ENCODE measurements at regions not wholly inside any gene's neighbourhood (a gene's known extent, or its start where the extent isn't known, plus 50 kb on each side); places are given as distances from the start of the nearest gene placed in this dataset.
"Not testable (repeated sequence)": the region's sequence is repeated elsewhere in the genome, so short reads cannot be mapped to it uniquely, and the experiment has no call there.

DNA sequence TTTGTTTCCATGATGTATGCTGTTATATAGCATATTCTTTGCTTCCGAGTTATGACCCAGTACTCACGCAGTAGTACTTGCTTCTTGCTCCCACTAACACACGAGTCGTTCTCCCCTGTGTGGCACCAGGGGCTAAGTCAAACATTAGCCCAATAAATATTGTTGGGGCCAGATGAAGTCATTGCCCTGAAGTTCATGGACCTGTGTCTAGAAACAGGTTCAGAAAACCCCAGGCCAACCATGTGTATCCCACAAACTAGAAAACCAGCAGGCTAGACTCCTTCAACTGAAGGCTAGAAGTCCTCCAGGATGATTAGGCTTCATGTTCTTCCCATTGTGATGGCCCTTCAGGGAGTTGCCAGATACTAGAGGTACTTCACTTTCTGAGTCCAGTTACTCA is 198.2 kb upstream of the RBM19 start:
- no peaks in the 10 kb centered on the region for H3K27me3 ChIP-seq (ENCODE audit: insufficient read depth, low read length, poor library complexity)
- H2BK15ac ChIP-seq (replicated peaks; ENCODE audit: low read depth) = no peak overlapping the region
- no CpG with 5 or more reads among the region's 4 CpGs for WGBS (ENCODE audit: extremely low coverage, insufficient coverage, low lambda C conversion rate)
- no peaks in the 10 kb centered on the region for H3K4me1 ChIP-seq (ENCODE audit: control insufficient read depth, low read depth, low read length)
- no peak overlapping the region for H3K4ac ChIP-seq (ENCODE audit: low read depth, low read length)
- no peak for DNase-seq
- H3K23ac ChIP-seq (ENCODE audit: low read length) = no peak overlapping the region
- no peak overlapping the region for H3K4me3 ChIP-seq (ENCODE audit: low read length)
- no peak overlapping the region for H4K5ac ChIP-seq (ENCODE audit: low read length)
- H2AK5ac ChIP-seq (ENCODE audit: low read length) = no peak overlapping the region
- no peak overlapping the region for H2BK120ac ChIP-seq (ENCODE audit: low read depth, low read length)
- H3K4me2 ChIP-seq (ENCODE audit: low read length) = no peak overlapping the region
- no peak overlapping the region for H2BK5ac ChIP-seq (ENCODE audit: low read length)
- no peak overlapping the region for H4K8ac ChIP-seq (ENCODE audit: low read depth, low read length)
- H3K9ac ChIP-seq (ENCODE audit: low read length) = no peak overlapping the region
- H3K79me2 ChIP-seq (ENCODE audit: control insufficient read depth, insufficient read depth, low read length) = no peaks in the 10 kb centered on the region
- no peak overlapping the region for H3K56ac ChIP-seq (ENCODE audit: low read length)
- H3K18ac ChIP-seq (ENCODE audit: low read length) = no peak overlapping the region
- H3K36me3 ChIP-seq (ENCODE audit: control insufficient read depth, insufficient read depth, low read length) = no peaks in the 10 kb centered on the region
- H3K79me1 ChIP-seq (ENCODE audit: low read length) = no peaks in the 10 kb centered on the region
- no peak overlapping the region for H3K27ac ChIP-seq (ENCODE audit: low read depth, low read length)

GRCh38 chr12:114163771-114164170 is 197.6 kb upstream of the RBM19 start:
- Histone ChIP-seq H3K4me1 (ENCODE audit: control insufficient read depth, low read depth, low read length) (no peaks in the 10 kb centered on the region), H3K18ac (ENCODE audit: low read length) (no peak overlapping the region), H3K79me2 (ENCODE audit: control insufficient read depth, insufficient read depth, low read length) (no peaks in the 10 kb centered on the region), H2BK120ac (ENCODE audit: low read depth, low read length) (no peak overlapping the region), H4K8ac (ENCODE audit: low read depth, low read length) (no peak overlapping the region), H3K79me1 (ENCODE audit: low read length) (no peaks in the 10 kb centered on the region), H3K4me2 (ENCODE audit: low read length) (no peak overlapping the region), H3K56ac (ENCODE audit: low read length) (no peak overlapping the region), H3K4me3 (ENCODE audit: low read length) (no peak overlapping the region), H3K27me3 (ENCODE audit: insufficient read depth, low read length, poor library complexity) (no peaks in the 10 kb centered on the region), H2AK5ac (ENCODE audit: low read length) (no peak overlapping the region), H2BK5ac (ENCODE audit: low read length) (no peak overlapping the region), H3K9ac (ENCODE audit: low read length) (no peak overlapping the region), H3K23ac (ENCODE audit: low read length) (no peak overlapping the region), H2BK15ac (replicated peaks; ENCODE audit: low read depth) (no peak overlapping the region), H3K36me3 (ENCODE audit: control insufficient read depth, insufficient read depth, low read length) (no peaks in the 10 kb centered on the region), H3K4ac (ENCODE audit: low read depth, low read length) (no peak overlapping the region), H4K5ac (ENCODE audit: low read length) (no peak overlapping the region), H3K27ac (ENCODE audit: low read depth, low read length) (no peak overlapping the region)
- no CpG with 5 or more reads among the region's 4 CpGs for WGBS (ENCODE audit: extremely low coverage, insufficient coverage, low lambda C conversion rate)
- peak; percentile 25 for DNase-seq

DNA sequence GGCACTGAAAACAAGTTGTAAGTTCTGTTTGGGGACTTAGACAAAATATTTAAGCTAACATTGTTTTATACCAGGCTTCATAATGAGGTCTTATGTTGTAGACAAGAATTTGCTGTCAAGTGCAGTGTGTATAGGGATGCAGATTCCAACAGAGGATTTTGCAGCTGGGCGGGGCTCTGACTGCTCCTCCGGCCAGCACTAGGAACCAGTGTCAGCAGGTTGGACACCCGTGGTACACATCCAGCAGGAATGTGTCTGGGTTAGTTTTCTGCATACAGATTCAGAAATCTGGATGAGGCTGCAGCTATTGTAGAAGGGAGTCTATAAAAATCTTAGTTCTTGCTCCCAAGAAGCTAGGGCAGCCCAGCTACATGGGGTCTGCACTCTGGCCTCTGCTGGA is 194.3 kb upstream of the RBM19 start:
- WGBS (ENCODE audit: extremely low coverage, insufficient coverage, low lambda C conversion rate) = no CpG with 5 or more reads among the region's 3 CpGs
- Histone ChIP-seq H3K36me3 (ENCODE audit: control insufficient read depth, insufficient read depth, low read length) (no peaks in the 10 kb centered on the region), H3K56ac (ENCODE audit: low read length) (no peak overlapping the region)

GRCh38 chr12:114152890-114153289 is 186.8 kb upstream of the RBM19 start:
- H3K9ac ChIP-seq (ENCODE audit: low read length) = no peak overlapping the region
- H3K27me3 ChIP-seq (ENCODE audit: insufficient read depth, low read length, poor library complexity) = no peaks in the 10 kb centered on the region
- no peak overlapping the region for H2BK15ac ChIP-seq (replicated peaks; ENCODE audit: low read depth)
- H3K23ac ChIP-seq (ENCODE audit: low read length) = no peak overlapping the region
- no peak for DNase-seq
- no peak overlapping the region for H4K8ac ChIP-seq (ENCODE audit: low read depth, low read length)
- H4K5ac ChIP-seq (ENCODE audit: low read length) = no peak overlapping the region
- no peak overlapping the region for H3K4me2 ChIP-seq (ENCODE audit: low read length)
- H2AK5ac ChIP-seq (ENCODE audit: low read length) = no peak overlapping the region
- H3K27ac ChIP-seq (ENCODE audit: low read depth, low read length) = no peak overlapping the region
- no peak overlapping the region for H2BK5ac ChIP-seq (ENCODE audit: low read length)
- no peak overlapping the region for H3K56ac ChIP-seq (ENCODE audit: low read length)
- no peaks in the 10 kb centered on the region for H3K4me1 ChIP-seq (ENCODE audit: control insufficient read depth, low read depth, low read length)
- H3K4me3 ChIP-seq (ENCODE audit: low read length) = no peak overlapping the region
- H3K79me1 ChIP-seq (ENCODE audit: low read length) = no peaks in the 10 kb centered on the region
- H3K79me2 ChIP-seq (ENCODE audit: control insufficient read depth, insufficient read depth, low read length) = no peaks in the 10 kb centered on the region
- no peak overlapping the region for H2BK120ac ChIP-seq (ENCODE audit: low read depth, low read length)
- no peak overlapping the region for H3K18ac ChIP-seq (ENCODE audit: low read length)
- no peaks in the 10 kb centered on the region for H3K36me3 ChIP-seq (ENCODE audit: control insufficient read depth, insufficient read depth, low read length)
- H3K4ac ChIP-seq (ENCODE audit: low read depth, low read length) = no peak overlapping the region
- no CpG with 5 or more reads among the region's 4 CpGs for WGBS (ENCODE audit: extremely low coverage, insufficient coverage, low lambda C conversion rate)

More for the DNA sequence above, 194.3 kb upstream of the RBM19 start:
- no peak overlapping the region for H4K8ac ChIP-seq (ENCODE audit: low read depth, low read length)
- no peaks in the 10 kb centered on the region for H3K79me2 ChIP-seq (ENCODE audit: control insufficient read depth, insufficient read depth, low read length)
- H2AK5ac ChIP-seq (ENCODE audit: low read length) = no peak overlapping the region
- no peak overlapping the region for H3K23ac ChIP-seq (ENCODE audit: low read length)
- no peak overlapping the region for H3K4me2 ChIP-seq (ENCODE audit: low read length)
- H3K27me3 ChIP-seq (ENCODE audit: insufficient read depth, low read length, poor library complexity) = no peaks in the 10 kb centered on the region
- H3K4me1 ChIP-seq (ENCODE audit: control insufficient read depth, low read depth, low read length) = no peaks in the 10 kb centered on the region
- no peak overlapping the region for H3K27ac ChIP-seq (ENCODE audit: low read depth, low read length)
- no peak overlapping the region for H3K4me3 ChIP-seq (ENCODE audit: low read length)
- no peak overlapping the region for H2BK15ac ChIP-seq (replicated peaks; ENCODE audit: low read depth)
- H2BK5ac ChIP-seq (ENCODE audit: low read length) = no peak overlapping the region
- H4K5ac ChIP-seq (ENCODE audit: low read length) = no peak overlapping the region
- DNase-seq = no peak
- no peak overlapping the region for H3K4ac ChIP-seq (ENCODE audit: low read depth, low read length)
- no peak overlapping the region for H2BK120ac ChIP-seq (ENCODE audit: low read depth, low read length)
- H3K79me1 ChIP-seq (ENCODE audit: low read length) = no peaks in the 10 kb centered on the region
- no peak overlapping the region for H3K18ac ChIP-seq (ENCODE audit: low read length)
- no peak overlapping the region for H3K9ac ChIP-seq (ENCODE audit: low read length)

DNA sequence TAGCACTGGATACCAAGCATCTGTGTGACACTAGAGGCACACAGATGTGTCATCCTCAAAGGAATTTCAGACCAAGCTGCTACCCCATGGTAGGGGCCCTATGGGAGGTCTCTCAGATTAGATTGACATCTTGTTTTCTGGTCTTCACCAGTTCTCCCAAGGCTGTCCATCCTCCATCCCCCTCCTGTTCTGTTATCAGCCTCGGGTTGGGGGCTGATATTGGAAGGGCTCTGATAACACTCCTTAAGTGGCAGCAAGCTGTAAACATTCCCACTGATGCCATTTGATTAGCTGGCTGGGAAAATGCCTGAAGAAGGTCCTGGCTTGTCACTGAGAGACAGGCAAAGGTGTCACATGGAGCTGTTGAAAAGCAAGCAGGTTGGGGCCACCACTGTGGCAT is 185.9 kb upstream of the RBM19 start:
- DNase-seq = peak; percentile 95
- no peak overlapping the region for H3K18ac ChIP-seq (ENCODE audit: low read length)
- H2AK5ac ChIP-seq (ENCODE audit: low read length) = no peak overlapping the region
- no peaks in the 10 kb centered on the region for H3K79me1 ChIP-seq (ENCODE audit: low read length)
- H3K27ac ChIP-seq (ENCODE audit: low read depth, low read length) = no peak overlapping the region
- no peak overlapping the region for H3K56ac ChIP-seq (ENCODE audit: low read length)
- no peak overlapping the region for H2BK5ac ChIP-seq (ENCODE audit: low read length)
- no peak overlapping the region for H2BK120ac ChIP-seq (ENCODE audit: low read depth, low read length)
- WGBS (ENCODE audit: extremely low coverage, insufficient coverage, low lambda C conversion rate) = no CpG with 5 or more reads among the region's 1 CpG
- no peak overlapping the region for H4K8ac ChIP-seq (ENCODE audit: low read depth, low read length)
- no peaks in the 10 kb centered on the region for H3K79me2 ChIP-seq (ENCODE audit: control insufficient read depth, insufficient read depth, low read length)
- no peaks in the 10 kb centered on the region for H3K36me3 ChIP-seq (ENCODE audit: control insufficient read depth, insufficient read depth, low read length)
- no peak overlapping the region for H4K5ac ChIP-seq (ENCODE audit: low read length)
- H3K4ac ChIP-seq (ENCODE audit: low read depth, low read length) = no peak overlapping the region
- no peak overlapping the region for H3K23ac ChIP-seq (ENCODE audit: low read length)
- H2BK15ac ChIP-seq (replicated peaks; ENCODE audit: low read depth) = no peak overlapping the region
- no peak overlapping the region for H3K4me3 ChIP-seq (ENCODE audit: low read length)
- no peak overlapping the region for H3K4me2 ChIP-seq (ENCODE audit: low read length)
- H3K4me1 ChIP-seq (ENCODE audit: control insufficient read depth, low read depth, low read length) = no peaks in the 10 kb centered on the region
- no peak overlapping the region for H3K9ac ChIP-seq (ENCODE audit: low read length)
- no peaks in the 10 kb centered on the region for H3K27me3 ChIP-seq (ENCODE audit: insufficient read depth, low read length, poor library complexity)

- not testable (repeated sequence) for DNase-seq; H3K4me2 ChIP-seq (ENCODE audit: low read length); H3K23ac ChIP-seq (ENCODE audit: low read length); H3K4ac ChIP-seq (ENCODE audit: low read depth, low read length); H3K18ac ChIP-seq (ENCODE audit: low read length); H3K9ac ChIP-seq (ENCODE audit: low read length); H4K8ac ChIP-seq (ENCODE audit: low read depth, low read length); H2BK120ac ChIP-seq (ENCODE audit: low read depth, low read length); H3K27me3 ChIP-seq (ENCODE audit: insufficient read depth, low read length, poor library complexity); H2BK15ac ChIP-seq (replicated peaks; ENCODE audit: low read depth); H3K79me2 ChIP-seq (ENCODE audit: control insufficient read depth, insufficient read depth, low read length); H3K27ac ChIP-seq (ENCODE audit: low read depth, low read length); H3K79me1 ChIP-seq (ENCODE audit: low read length); H3K4me3 ChIP-seq (ENCODE audit: low read length); H3K36me3 ChIP-seq (ENCODE audit: control insufficient read depth, insufficient read depth, low read length); H2AK5ac ChIP-seq (ENCODE audit: low read length); H2BK5ac ChIP-seq (ENCODE audit: low read length); H3K56ac ChIP-seq (ENCODE audit: low read length); H3K4me1 ChIP-seq (ENCODE audit: control insufficient read depth, low read depth, low read length); H4K5ac ChIP-seq (ENCODE audit: low read length)
Observed at GRCh38 chr12:114150584-114150983, 184.5 kb upstream of the RBM19 start.
